NK-92 treated with Interleukin-12 subunit alpha and Interleukin-12 subunit beta, amount 100 ng/mL, for 24 hours (cell line): ENCODE measurements at regions not wholly inside any gene's neighbourhood (a gene's known extent, or its start where the extent isn't known, plus 50 kb on each side); places are given as distances from the start of the nearest gene placed in this dataset.
A peak's percentile ranks its signal among the peaks of the same experiment; 100 is the strongest.

ENCODE experiments used
- DNase-seq: peaks from one replicate; lab custom pipeline; 2025; lab: John Stamatoyannopoulos, UW

GRCh38 chr13:110097013-110097412 is 209.9 kb downstream of the COL4A1 start:
- DNase-seq = no peak

GRCh38 chr13:110092831-110093247 is 214.1 kb downstream of the COL4A1 start:
- no peak for DNase-seq

GRCh38 chr13:110089815-110090214 is 217.1 kb downstream of the COL4A1 start:
- no peak for DNase-seq

GRCh38 chr13:110089100-110089499 is 217.9 kb downstream of the COL4A1 start:
- no peak for DNase-seq

GRCh38 chr13:110073982-110074381 is 233.0 kb downstream of the COL4A1 start:
- DNase-seq = no peak

- no peak for DNase-seq
Observed at GRCh38 chr13:110070511-110071120, 236.3 kb downstream of the COL4A1 start.

DNA sequence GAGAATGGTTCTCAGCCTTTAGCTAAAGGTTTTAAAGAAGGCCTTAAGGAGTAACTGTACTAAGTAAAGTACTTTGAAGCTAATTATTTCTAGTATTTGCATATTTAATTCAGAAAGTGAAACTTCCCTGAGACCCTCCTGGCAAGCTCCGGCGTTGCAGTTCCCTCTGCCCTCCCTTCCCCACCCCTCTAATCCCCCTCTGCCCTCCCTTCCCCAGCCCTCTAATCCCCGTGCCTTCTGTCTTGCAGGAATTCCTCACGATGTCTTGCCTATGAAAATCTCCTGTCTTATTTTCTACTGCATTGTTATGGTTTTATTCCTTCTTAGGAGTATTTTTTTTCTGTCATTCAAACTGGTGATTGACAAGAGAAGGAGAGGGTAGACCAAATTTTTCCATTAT is 236.9 kb downstream of the COL4A1 start:
- no peak for DNase-seq

GRCh38 chr13:110068176-110068473 is 238.8 kb downstream of the COL4A1 start:
- DNase-seq = no peak

GRCh38 chr13:110067355-110068175 is 239.4 kb downstream of the COL4A1 start:
- no peak for DNase-seq

GRCh38 chr13:110065780-110066179 is 241.2 kb downstream of the COL4A1 start:
- DNase-seq = no peak

- DNase-seq = no peak
Observed at GRCh38 chr13:110063490-110064421, 243.2 kb downstream of the COL4A1 start.

DNA sequence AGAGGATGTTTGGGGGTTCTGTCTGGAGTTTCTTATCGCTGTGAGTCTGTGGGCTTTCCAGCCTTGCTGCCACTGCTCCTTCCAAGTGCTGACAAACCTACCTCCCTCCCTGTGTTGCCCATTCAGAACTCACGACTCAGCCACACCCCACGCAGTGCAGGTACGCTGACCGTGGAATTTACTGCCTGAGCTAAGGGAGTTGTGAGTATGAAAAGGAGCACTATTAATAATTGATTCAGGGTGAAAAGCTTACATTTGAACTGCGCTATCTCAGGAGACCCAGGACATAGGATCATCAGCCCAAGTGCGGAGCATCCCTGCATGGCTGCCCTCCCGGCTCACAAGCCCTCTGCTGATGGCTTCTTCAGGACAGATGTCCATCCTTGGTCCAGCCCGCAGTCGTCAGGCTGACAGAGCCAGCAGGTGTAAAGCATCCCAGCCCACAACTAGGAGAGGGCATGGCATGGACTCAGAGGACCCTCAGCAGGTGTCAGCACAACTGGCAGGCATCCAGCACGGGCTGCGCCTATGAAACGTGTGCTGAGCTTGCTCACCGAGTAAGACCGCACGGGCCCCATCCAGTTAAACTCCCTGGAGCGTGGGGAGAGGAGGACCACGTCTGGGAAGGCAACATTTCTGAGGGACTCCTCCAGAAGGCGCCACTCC is 244.0 kb downstream of the COL4A1 start:
- DNase-seq = no peak

- no peak for DNase-seq
Observed at GRCh38 chr13:110062077-110062776, 244.7 kb downstream of the COL4A1 start.

- DNase-seq = no peak
Observed at GRCh38 chr13:110061270-110061669, 245.7 kb downstream of the COL4A1 start.

- DNase-seq = no peak
Observed at GRCh38 chr13:110057052-110057451, 249.9 kb downstream of the COL4A1 start.

- no peak for DNase-seq
Observed at GRCh38 chr13:110056640-110057039, 250.3 kb downstream of the COL4A1 start.

GRCh38 chr13:110055089-110055488 is 251.9 kb downstream of the COL4A1 start:
- DNase-seq = peak; percentile 41

DNA sequence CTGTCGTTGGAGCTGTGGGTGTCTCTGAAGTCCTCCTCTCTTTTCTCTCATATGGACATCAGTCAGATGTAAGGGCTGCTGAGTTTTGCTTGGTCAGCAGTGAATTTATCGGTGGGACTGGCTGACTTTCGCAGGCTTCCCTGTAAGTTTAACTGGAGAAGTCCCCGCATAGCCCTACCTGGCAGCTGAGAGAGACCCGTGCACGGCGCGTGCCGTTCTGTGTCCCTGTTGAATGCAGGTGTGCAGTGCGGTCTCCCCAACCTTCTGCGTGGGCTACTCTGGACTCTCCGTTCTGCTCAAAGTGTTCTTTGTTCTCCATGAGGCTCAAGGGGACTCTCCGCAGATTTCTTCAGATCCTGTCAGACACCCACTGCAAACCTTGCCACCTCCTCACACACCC is 252.9 kb downstream of the COL4A1 start:
- no peak for DNase-seq

DNA sequence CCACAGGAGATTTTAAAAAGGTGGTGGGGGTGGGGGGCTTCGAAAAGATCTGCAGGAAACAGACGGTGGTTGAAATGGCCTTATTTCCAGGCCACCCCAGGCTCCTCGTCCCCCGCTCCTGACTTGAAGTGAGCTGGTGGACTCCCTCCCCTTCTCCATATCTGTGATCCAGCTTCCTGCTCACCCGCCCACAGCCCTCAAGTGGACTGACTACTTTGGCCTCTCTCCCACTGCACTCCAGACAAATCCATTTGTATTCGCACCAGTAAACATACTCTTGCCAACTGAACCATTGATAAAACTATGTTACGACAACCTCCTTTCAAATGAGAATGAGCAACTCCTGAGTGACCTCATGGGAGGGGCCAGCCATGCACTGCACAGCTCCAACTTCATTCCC is 259.5 kb downstream of the COL4A1 start:
- no peak for DNase-seq

- DNase-seq = no peak
Observed at GRCh38 chr13:110046811-110047210, 260.1 kb downstream of the COL4A1 start.

GRCh38 chr13:110045919-110046318 is 259.5 kb upstream of the IRS2 start:
- no peak for DNase-seq

DNA sequence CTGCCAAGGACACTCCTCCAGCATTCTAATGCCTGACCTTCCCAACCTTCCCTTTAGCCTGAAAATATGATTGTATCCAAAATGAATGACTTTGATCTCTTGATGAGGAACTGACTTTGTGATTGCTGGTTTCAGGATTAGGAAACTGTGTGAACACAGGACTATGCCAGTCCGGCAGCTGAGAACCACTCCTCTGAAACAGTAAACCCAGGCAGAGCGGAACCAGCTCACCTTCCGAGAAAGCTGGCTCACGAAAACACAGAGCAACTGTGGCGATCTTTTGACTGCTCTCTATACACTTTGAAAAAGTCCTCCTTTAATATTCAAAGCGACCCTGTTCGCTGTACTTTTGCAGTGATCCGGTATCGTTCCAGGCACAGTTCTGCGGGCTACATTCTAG is 258.8 kb upstream of the IRS2 start:
- DNase-seq = no peak
